Activated T-helper 2 cell treated with anti-CD3 and anti-CD28 coated beads, Interferon-gamma antibody, Interleukin-2, Interleukin-4, amounts not matched to agents 10 μg/mL and 5 μg/mL and 100 μg/mL, durations not matched to agents 14 hours and 24 hours and 36 hours (primary cell): ENCODE measurements at regions not wholly inside any gene's neighbourhood (a gene's known extent, or its start where the extent isn't known, plus 50 kb on each side); places are given as distances from the start of the nearest gene placed in this dataset.

Experiments
- DNase-seq: peaks from one replicate; pipeline ENCODE4 v3.0.0; 2021; ENCODE audit warnings: low spot score
- H3K27ac Mint-ChIP-seq: one replicate; pipeline ENCODE4 v1.8.0; 2021; ENCODE audit warnings: mixed read lengths
- H3K27me3 Mint-ChIP-seq: one replicate; pipeline ENCODE4 v1.8.0; 2021; ENCODE audit warnings: low read depth, mixed read lengths
- H3K36me3 Mint-ChIP-seq: one replicate; pipeline ENCODE4 v1.8.0; 2021; ENCODE audit warnings: low read depth, mixed read lengths
- H3K4me1 Mint-ChIP-seq: one replicate; pipeline ENCODE4 v1.8.0; 2021; ENCODE audit warnings: low read depth, mixed read lengths
- H3K4me3 Mint-ChIP-seq: one replicate; pipeline ENCODE4 v1.8.0; 2021; ENCODE audit warnings: low read depth, mild to moderate bottlenecking, moderate library complexity, mixed read lengths
- H3K9me3 Mint-ChIP-seq: one replicate; pipeline ENCODE4 v1.8.0; 2021; ENCODE audit warnings: mixed read lengths
- intact Hi-C: fragments of 100-400 bp; cut with micrococcal nuclease; formaldehyde crosslinking; loops from one replicate; pipeline ENCODE4 v1.15.1; 2023

GRCh38 chr18:51425475-51425874 is 228.0 kb upstream of the MEX3C start:
- no peak overlapping the region for H3K4me3 Mint-ChIP-seq
- peaks cover 18% of the 10 kb centered on the region for H3K4me1 Mint-ChIP-seq
- intact Hi-C loops = no loop called here
- no peaks in the 10 kb centered on the region for H3K27me3 Mint-ChIP-seq
- no peaks in the 10 kb centered on the region for H3K36me3 Mint-ChIP-seq
- peak overlapping the region; percentile 82 for H3K27ac Mint-ChIP-seq
- H3K9me3 Mint-ChIP-seq = no peaks in the 10 kb centered on the region
- no peak for DNase-seq

GRCh38 chr18:51425889-51426288 is 228.4 kb upstream of the MEX3C start:
- no peak overlapping the region for H3K4me3 Mint-ChIP-seq
- peaks cover 20% of the 10 kb centered on the region for H3K4me1 Mint-ChIP-seq

GRCh38 chr18:51426996-51427395 is 229.5 kb upstream of the MEX3C start:
- Mint-ChIP-seq H3K9me3 (no peaks in the 10 kb centered on the region), H3K4me3 (no peak overlapping the region), H3K36me3 (no peaks in the 10 kb centered on the region), H3K4me1 (peaks cover 20% of the 10 kb centered on the region), H3K27me3 (no peaks in the 10 kb centered on the region), H3K27ac (no peak overlapping the region)
- intact Hi-C loops = no loop called here
- no peak for DNase-seq

More at GRCh38 chr18:51425889-51426288, 228.4 kb upstream of the MEX3C start:
- intact Hi-C loops = no loop called here
- no peaks in the 10 kb centered on the region for H3K9me3 Mint-ChIP-seq
- H3K27me3 Mint-ChIP-seq = no peaks in the 10 kb centered on the region
- H3K36me3 Mint-ChIP-seq = no peaks in the 10 kb centered on the region
- peak overlapping the region; percentile 82 for H3K27ac Mint-ChIP-seq
- no peak for DNase-seq

GRCh38 chr18:51429644-51430043 is 232.2 kb upstream of the MEX3C start:
- H3K4me3 Mint-ChIP-seq = no peak overlapping the region
- H3K27ac Mint-ChIP-seq = no peak overlapping the region
- no peaks in the 10 kb centered on the region for H3K36me3 Mint-ChIP-seq
- H3K4me1 Mint-ChIP-seq = peaks cover 20% of the 10 kb centered on the region
- intact Hi-C loops = no loop called here
- peaks cover 8% of the 10 kb centered on the region for H3K27me3 Mint-ChIP-seq
- H3K9me3 Mint-ChIP-seq = no peaks in the 10 kb centered on the region
- DNase-seq = no peak

GRCh38 chr18:51430538-51430937 is 233.1 kb upstream of the MEX3C start:
- H3K36me3 Mint-ChIP-seq = no peaks in the 10 kb centered on the region
- H3K4me1 Mint-ChIP-seq = peaks cover 14% of the 10 kb centered on the region
- H3K27ac Mint-ChIP-seq = no peak overlapping the region
- intact Hi-C loops = no loop called here
- no peak for DNase-seq
- peaks cover 8% of the 10 kb centered on the region for H3K27me3 Mint-ChIP-seq
- no peak overlapping the region for H3K4me3 Mint-ChIP-seq
- no peaks in the 10 kb centered on the region for H3K9me3 Mint-ChIP-seq

- H3K36me3 Mint-ChIP-seq = no peaks in the 10 kb centered on the region
- no peak for DNase-seq
- H3K4me1 Mint-ChIP-seq = peaks cover 19% of the 10 kb centered on the region
- H3K27ac Mint-ChIP-seq = no peak overlapping the region
- intact Hi-C loops = no loop called here
- no peaks in the 10 kb centered on the region for H3K9me3 Mint-ChIP-seq
- H3K4me3 Mint-ChIP-seq = no peak overlapping the region
- peaks cover 18% of the 10 kb centered on the region for H3K27me3 Mint-ChIP-seq
These were observed 235.8 kb upstream of the MEX3C start for GRCh38 chr18:51433296-51433695.

- Mint-ChIP-seq H3K27ac (no peak overlapping the region), H3K36me3 (no peaks in the 10 kb centered on the region), H3K9me3 (no peaks in the 10 kb centered on the region), H3K27me3 (peaks cover 21% of the 10 kb centered on the region), H3K4me1 (peaks cover 24% of the 10 kb centered on the region), H3K4me3 (no peak overlapping the region)
- intact Hi-C loops = no loop called here
- DNase-seq = no peak
These were observed 236.4 kb upstream of the MEX3C start for GRCh38 chr18:51433881-51434280.

GRCh38 chr18:51437280-51438271 is 240.1 kb upstream of the MEX3C start:
- Mint-ChIP-seq H3K27me3 (peaks cover 39% of the 10 kb centered on the region), H3K9me3 (no peaks in the 10 kb centered on the region), H3K4me1 (peaks cover 28% of the 10 kb centered on the region), H3K36me3 (no peaks in the 10 kb centered on the region), H3K4me3 (peak overlapping the region; percentile 37), H3K27ac (no peak overlapping the region)
- intact Hi-C loops = loop anchor here (5.0 kb wide), 2 partner anchors 85 to 265 kb away; no protein-coding TSS in a partner anchor
- DNase-seq = no peak

- H3K4me3 Mint-ChIP-seq = no peak overlapping the region
- H3K4me1 Mint-ChIP-seq = peaks cover 28% of the 10 kb centered on the region
- intact Hi-C loops = loop anchor here (5.0 kb wide), 2 partner anchors 83 to 267 kb away; no protein-coding TSS in a partner anchor
- H3K9me3 Mint-ChIP-seq = no peaks in the 10 kb centered on the region
- DNase-seq = no peak
- peaks cover 46% of the 10 kb centered on the region for H3K27me3 Mint-ChIP-seq
- no peaks in the 10 kb centered on the region for H3K36me3 Mint-ChIP-seq
- no peak overlapping the region for H3K27ac Mint-ChIP-seq
These were observed 241.4 kb upstream of the MEX3C start for GRCh38 chr18:51438797-51439350.

- Mint-ChIP-seq H3K4me3 (no peak overlapping the region), H3K36me3 (no peaks in the 10 kb centered on the region), H3K27ac (no peak overlapping the region), H3K27me3 (peaks cover 43% of the 10 kb centered on the region), H3K4me1 (peaks cover 24% of the 10 kb centered on the region), H3K9me3 (no peaks in the 10 kb centered on the region)
- intact Hi-C loops = no loop called here
- DNase-seq = no peak
These were observed 244.5 kb upstream of the MEX3C start for GRCh38 chr18:51442012-51442411.

GRCh38 chr18:51446571-51447210 is 249.2 kb upstream of the MEX3C start:
- H3K27me3 Mint-ChIP-seq = peaks cover 22% of the 10 kb centered on the region
- intact Hi-C loops = no loop called here
- no peaks in the 10 kb centered on the region for H3K36me3 Mint-ChIP-seq
- H3K27ac Mint-ChIP-seq = no peak overlapping the region
- H3K9me3 Mint-ChIP-seq = no peaks in the 10 kb centered on the region
- H3K4me1 Mint-ChIP-seq = no peaks in the 10 kb centered on the region
- DNase-seq = no peak
- H3K4me3 Mint-ChIP-seq = no peak overlapping the region

- Mint-ChIP-seq H3K4me3 (no peak overlapping the region), H3K36me3 (no peaks in the 10 kb centered on the region), H3K27ac (no peak overlapping the region), H3K27me3 (peaks cover 15% of the 10 kb centered on the region), H3K9me3 (no peaks in the 10 kb centered on the region), H3K4me1 (no peaks in the 10 kb centered on the region)
- DNase-seq = no peak
- intact Hi-C loops = no loop called here
These were observed 250.2 kb upstream of the MEX3C start for GRCh38 chr18:51447351-51448342.
